ENCODE measurements at regions not wholly inside any gene's neighbourhood (a gene's known extent, or its start where the extent isn't known, plus 50 kb on each side); places are given as distances from the start of the nearest gene placed in this dataset.

DNA sequence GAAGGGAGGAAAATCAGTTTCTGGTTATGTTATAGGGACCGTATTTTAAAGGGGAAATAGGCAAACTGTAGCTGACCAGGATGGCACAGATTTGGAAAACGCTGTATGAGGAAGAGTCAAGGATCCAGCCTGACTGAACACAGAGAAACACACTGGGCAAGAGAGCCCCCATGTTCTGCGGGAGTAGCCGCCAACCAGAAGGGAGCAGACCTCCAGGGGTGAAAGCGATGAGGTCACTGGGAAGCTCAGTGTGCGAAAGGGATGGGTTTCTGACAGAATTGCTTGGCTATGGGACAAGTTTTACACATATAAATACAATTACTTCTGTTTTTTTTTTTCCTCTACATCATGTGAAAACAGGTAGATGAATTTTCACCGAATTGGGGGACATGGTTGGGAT, 291.6 kb upstream of the PODXL start:
- TF ChIP-seq EZH2 (IDR thresholded peaks at IDR 0.05; ENCODE audit: borderline replicate concordance, low read length) (no peak), CTCF (IDR thresholded peaks at IDR 0.05; ENCODE audit: low read length) (no peak)
